Uterus (tissue), 2 donors: ENCODE measurements at regions not wholly inside any gene's neighbourhood (a gene's known extent, or its start where the extent isn't known, plus 50 kb on each side); places are given as distances from the start of the nearest gene placed in this dataset.

Experiments
- POLR2A ChIP-seq, 2 donors: fragments of 450-650 bp; IDR thresholded peaks; one replicate each; pipeline ENCODE4 v1.6.1; 2016; ENCODE audit warnings: antibody characterized with exemption in 2 of 2, mild to moderate bottlenecking in 1 of 2, moderate library complexity in 1 of 2
- TF ChIP-seq, protein P1 (sequence below), 4 experiments: fragments of 200-600 bp in 2 of 4; fragments of 450-650 bp in 2 of 4; sonication (generic) in 2 of 4; IDR thresholded peaks; one replicate each; pipeline ENCODE4 v1.5.1; 2016 to 2019; ENCODE audit warnings: antibody characterized with exemption in 4 of 4, mild to moderate bottlenecking in 2 of 4, moderate library complexity in 1 of 4

- no peak for TF ChIP-seq POLR2A (IDR thresholded peaks at IDR 0.05)
- TF ChIP-seq, protein P1, sequence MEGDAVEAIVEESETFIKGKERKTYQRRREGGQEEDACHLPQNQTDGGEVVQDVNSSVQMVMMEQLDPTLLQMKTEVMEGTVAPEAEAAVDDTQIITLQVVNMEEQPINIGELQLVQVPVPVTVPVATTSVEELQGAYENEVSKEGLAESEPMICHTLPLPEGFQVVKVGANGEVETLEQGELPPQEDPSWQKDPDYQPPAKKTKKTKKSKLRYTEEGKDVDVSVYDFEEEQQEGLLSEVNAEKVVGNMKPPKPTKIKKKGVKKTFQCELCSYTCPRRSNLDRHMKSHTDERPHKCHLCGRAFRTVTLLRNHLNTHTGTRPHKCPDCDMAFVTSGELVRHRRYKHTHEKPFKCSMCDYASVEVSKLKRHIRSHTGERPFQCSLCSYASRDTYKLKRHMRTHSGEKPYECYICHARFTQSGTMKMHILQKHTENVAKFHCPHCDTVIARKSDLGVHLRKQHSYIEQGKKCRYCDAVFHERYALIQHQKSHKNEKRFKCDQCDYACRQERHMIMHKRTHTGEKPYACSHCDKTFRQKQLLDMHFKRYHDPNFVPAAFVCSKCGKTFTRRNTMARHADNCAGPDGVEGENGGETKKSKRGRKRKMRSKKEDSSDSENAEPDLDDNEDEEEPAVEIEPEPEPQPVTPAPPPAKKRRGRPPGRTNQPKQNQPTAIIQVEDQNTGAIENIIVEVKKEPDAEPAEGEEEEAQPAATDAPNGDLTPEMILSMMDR (IDR thresholded peaks at IDR 0.05) = no peak
Measured at GRCh38 chr1:29830383-29830782, 594.1 kb downstream of the PTPRU start.
